ENCODE measurements at regions not wholly inside any gene's neighbourhood (a gene's known extent, or its start where the extent isn't known, plus 50 kb on each side); places are given as distances from the start of the nearest gene placed in this dataset.

DNA sequence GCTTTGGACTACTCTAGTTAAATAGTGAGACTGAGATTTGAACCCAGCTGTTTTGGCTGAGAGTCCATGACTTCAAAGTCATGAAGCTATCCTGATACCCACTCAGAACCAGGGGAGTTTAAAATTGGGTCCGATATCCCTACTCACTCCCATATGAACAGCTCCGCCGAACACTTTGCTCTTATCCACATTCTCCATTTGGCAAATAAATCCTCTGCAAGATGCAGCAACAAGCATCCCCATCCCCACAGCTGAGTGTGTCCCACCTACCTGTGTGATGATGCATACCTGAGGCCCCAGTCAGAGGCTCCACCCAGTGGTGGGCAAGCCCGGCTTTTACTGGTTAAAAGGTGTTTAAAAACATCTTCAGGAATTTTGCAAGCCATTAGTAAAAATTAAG is 108.3 kb upstream of the SLC24A3 start (continued):
- TF ChIP-seq, protein P1, sequence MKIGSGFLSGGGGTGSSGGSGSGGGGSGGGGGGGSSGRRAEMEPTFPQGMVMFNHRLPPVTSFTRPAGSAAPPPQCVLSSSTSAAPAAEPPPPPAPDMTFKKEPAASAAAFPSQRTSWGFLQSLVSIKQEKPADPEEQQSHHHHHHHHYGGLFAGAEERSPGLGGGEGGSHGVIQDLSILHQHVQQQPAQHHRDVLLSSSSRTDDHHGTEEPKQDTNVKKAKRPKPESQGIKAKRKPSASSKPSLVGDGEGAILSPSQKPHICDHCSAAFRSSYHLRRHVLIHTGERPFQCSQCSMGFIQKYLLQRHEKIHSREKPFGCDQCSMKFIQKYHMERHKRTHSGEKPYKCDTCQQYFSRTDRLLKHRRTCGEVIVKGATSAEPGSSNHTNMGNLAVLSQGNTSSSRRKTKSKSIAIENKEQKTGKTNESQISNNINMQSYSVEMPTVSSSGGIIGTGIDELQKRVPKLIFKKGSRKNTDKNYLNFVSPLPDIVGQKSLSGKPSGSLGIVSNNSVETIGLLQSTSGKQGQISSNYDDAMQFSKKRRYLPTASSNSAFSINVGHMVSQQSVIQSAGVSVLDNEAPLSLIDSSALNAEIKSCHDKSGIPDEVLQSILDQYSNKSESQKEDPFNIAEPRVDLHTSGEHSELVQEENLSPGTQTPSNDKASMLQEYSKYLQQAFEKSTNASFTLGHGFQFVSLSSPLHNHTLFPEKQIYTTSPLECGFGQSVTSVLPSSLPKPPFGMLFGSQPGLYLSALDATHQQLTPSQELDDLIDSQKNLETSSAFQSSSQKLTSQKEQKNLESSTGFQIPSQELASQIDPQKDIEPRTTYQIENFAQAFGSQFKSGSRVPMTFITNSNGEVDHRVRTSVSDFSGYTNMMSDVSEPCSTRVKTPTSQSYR (CRISPR knock-in tag; IDR thresholded peaks at IDR 0.05) = no peak
- TF ChIP-seq, protein P2, sequence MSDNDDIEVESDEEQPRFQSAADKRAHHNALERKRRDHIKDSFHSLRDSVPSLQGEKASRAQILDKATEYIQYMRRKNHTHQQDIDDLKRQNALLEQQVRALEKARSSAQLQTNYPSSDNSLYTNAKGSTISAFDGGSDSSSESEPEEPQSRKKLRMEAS (CRISPR knock-in tag; IDR thresholded peaks at IDR 0.05) = no peak
- no peak for TF ChIP-seq ZNF232 (CRISPR knock-in tag; IDR thresholded peaks at IDR 0.05)
- TF ChIP-seq FOXJ3 (CRISPR knock-in tag; IDR thresholded peaks at IDR 0.05; ENCODE audit: borderline replicate concordance) = no peak

DNA sequence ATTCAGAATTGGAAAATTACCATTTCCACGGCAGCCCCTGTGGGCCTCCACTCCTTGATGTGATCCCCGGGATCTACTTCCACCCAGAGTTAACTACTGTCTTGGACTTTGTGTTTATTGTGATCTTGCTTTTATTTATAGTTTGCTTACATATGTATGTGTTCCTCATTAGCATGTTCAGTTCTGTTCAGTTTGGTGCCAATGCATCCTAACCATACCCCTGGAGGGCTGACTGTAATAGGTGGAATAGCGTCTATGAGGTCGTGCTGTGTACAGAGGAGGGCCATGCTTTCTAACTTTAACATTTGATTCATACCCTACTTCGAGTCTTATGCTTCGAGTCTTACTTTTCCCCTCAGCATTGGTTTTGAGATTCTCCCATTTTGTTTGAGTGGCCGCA is 104.3 kb upstream of the SLC24A3 start:
- ATAC-seq (no peak), DNase-seq (ENCODE audit: low spot score) (no peak)
- H3K4me1 Mint-ChIP-seq = no peaks in the 10 kb centered on the region
- ChIA-PET POLR2A (no interaction called here), CTCF (no interaction called here)
- H3K4me3 Mint-ChIP-seq = no peak overlapping the region
- TF ChIP-seq ZNF121 (CRISPR knock-in tag; IDR thresholded peaks at IDR 0.05) = no peak
- TF ChIP-seq ZNF396 (CRISPR knock-in tag; IDR thresholded peaks at IDR 0.05; ENCODE audit: borderline replicate concordance) = no peak
- TF ChIP-seq, protein P3, sequence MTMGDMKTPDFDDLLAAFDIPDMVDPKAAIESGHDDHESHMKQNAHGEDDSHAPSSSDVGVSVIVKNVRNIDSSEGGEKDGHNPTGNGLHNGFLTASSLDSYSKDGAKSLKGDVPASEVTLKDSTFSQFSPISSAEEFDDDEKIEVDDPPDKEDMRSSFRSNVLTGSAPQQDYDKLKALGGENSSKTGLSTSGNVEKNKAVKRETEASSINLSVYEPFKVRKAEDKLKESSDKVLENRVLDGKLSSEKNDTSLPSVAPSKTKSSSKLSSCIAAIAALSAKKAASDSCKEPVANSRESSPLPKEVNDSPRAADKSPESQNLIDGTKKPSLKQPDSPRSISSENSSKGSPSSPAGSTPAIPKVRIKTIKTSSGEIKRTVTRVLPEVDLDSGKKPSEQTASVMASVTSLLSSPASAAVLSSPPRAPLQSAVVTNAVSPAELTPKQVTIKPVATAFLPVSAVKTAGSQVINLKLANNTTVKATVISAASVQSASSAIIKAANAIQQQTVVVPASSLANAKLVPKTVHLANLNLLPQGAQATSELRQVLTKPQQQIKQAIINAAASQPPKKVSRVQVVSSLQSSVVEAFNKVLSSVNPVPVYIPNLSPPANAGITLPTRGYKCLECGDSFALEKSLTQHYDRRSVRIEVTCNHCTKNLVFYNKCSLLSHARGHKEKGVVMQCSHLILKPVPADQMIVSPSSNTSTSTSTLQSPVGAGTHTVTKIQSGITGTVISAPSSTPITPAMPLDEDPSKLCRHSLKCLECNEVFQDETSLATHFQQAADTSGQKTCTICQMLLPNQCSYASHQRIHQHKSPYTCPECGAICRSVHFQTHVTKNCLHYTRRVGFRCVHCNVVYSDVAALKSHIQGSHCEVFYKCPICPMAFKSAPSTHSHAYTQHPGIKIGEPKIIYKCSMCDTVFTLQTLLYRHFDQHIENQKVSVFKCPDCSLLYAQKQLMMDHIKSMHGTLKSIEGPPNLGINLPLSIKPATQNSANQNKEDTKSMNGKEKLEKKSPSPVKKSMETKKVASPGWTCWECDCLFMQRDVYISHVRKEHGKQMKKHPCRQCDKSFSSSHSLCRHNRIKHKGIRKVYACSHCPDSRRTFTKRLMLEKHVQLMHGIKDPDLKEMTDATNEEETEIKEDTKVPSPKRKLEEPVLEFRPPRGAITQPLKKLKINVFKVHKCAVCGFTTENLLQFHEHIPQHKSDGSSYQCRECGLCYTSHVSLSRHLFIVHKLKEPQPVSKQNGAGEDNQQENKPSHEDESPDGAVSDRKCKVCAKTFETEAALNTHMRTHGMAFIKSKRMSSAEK (CRISPR knock-in tag; IDR thresholded peaks at IDR 0.05; ENCODE audit: borderline replicate concordance) = no peak
- TF ChIP-seq, protein P4, sequence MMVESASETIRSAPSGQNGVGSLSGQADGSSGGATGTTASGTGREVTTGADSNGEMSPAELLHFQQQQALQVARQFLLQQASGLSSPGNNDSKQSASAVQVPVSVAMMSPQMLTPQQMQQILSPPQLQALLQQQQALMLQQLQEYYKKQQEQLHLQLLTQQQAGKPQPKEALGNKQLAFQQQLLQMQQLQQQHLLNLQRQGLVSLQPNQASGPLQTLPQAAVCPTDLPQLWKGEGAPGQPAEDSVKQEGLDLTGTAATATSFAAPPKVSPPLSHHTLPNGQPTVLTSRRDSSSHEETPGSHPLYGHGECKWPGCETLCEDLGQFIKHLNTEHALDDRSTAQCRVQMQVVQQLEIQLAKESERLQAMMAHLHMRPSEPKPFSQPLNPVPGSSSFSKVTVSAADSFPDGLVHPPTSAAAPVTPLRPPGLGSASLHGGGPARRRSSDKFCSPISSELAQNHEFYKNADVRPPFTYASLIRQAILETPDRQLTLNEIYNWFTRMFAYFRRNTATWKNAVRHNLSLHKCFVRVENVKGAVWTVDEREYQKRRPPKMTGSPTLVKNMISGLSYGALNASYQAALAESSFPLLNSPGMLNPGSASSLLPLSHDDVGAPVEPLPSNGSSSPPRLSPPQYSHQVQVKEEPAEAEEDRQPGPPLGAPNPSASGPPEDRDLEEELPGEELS (CRISPR knock-in tag; IDR thresholded peaks at IDR 0.05) = no peak
- peaks cover 33% of the 10 kb centered on the region for H3K9me3 Mint-ChIP-seq
- H3K36me3 Mint-ChIP-seq = peaks cover 14% of the 10 kb centered on the region
- no peak overlapping the region for H3K27ac Mint-ChIP-seq
- no peaks in the 10 kb centered on the region; the same call in 1 of the 2 replicates for H3K27me3 Mint-ChIP-seq (ENCODE audit: low read depth)

DNA sequence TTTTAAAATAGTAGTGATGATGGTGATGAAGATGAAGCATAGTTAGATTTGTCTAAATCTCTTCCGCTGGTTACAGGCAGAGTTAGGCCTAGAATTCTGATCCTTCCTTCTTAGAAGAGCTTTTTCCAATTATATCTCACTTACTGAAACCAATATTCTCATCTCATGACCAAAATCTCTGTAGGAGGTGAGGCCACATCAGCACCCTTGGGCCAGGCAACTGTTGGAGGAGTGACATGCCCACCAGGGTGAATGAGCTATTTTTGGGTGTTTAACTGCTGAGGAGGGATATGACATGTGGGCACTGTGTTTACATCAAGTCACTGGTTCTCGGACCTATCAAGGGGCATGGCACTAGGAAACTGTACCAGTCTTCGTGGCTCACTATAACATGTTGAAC is 102.2 kb upstream of the SLC24A3 start:
- Mint-ChIP-seq H3K27me3 (ENCODE audit: low read depth) (no peaks in the 10 kb centered on the region; the same call in 1 of the 2 replicates), H3K36me3 (peaks cover 14% of the 10 kb centered on the region), H3K9me3 (peaks cover 28% of the 10 kb centered on the region), H3K4me1 (no peaks in the 10 kb centered on the region), H3K4me3 (no peak overlapping the region), H3K27ac (no peak overlapping the region)
- CTCF ChIA-PET = interaction anchor here (1.6 kb wide), 1 partner anchor 37 kb away, joined by 5 read pairs; no protein-coding TSS in a partner anchor
- no peak for ATAC-seq
- no peak for DNase-seq (ENCODE audit: low spot score)
- POLR2A ChIA-PET = no interaction called here
- TF ChIP-seq CREB1 (CRISPR knock-in tag; IDR thresholded peaks at IDR 0.05) (no peak), SMAD3 (CRISPR knock-in tag; IDR thresholded peaks at IDR 0.05; ENCODE audit: borderline replicate concordance) (no peak), ZNF423 (CRISPR knock-in tag; IDR thresholded peaks at IDR 0.05) (no peak), GRHL2 (CRISPR knock-in tag; IDR thresholded peaks at IDR 0.05; ENCODE audit: insufficient replicate concordance, severe bottlenecking) (no peak), ZNF396 (CRISPR knock-in tag; IDR thresholded peaks at IDR 0.05; ENCODE audit: borderline replicate concordance) (no peak), GTF2I (CRISPR knock-in tag; conservative IDR thresholded peaks at IDR 0.05) (no peak), CREM (CRISPR knock-in tag; IDR thresholded peaks at IDR 0.05) (no peak)
- TF ChIP-seq, protein P5, sequence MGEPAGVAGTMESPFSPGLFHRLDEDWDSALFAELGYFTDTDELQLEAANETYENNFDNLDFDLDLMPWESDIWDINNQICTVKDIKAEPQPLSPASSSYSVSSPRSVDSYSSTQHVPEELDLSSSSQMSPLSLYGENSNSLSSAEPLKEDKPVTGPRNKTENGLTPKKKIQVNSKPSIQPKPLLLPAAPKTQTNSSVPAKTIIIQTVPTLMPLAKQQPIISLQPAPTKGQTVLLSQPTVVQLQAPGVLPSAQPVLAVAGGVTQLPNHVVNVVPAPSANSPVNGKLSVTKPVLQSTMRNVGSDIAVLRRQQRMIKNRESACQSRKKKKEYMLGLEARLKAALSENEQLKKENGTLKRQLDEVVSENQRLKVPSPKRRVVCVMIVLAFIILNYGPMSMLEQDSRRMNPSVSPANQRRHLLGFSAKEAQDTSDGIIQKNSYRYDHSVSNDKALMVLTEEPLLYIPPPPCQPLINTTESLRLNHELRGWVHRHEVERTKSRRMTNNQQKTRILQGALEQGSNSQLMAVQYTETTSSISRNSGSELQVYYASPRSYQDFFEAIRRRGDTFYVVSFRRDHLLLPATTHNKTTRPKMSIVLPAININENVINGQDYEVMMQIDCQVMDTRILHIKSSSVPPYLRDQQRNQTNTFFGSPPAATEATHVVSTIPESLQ (CRISPR knock-in tag; IDR thresholded peaks at IDR 0.05) = no peak
- TF ChIP-seq, protein P6, sequence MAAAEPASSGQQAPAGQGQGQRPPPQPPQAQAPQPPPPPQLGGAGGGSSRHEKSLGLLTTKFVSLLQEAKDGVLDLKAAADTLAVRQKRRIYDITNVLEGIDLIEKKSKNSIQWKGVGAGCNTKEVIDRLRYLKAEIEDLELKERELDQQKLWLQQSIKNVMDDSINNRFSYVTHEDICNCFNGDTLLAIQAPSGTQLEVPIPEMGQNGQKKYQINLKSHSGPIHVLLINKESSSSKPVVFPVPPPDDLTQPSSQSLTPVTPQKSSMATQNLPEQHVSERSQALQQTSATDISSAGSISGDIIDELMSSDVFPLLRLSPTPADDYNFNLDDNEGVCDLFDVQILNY (CRISPR knock-in tag; IDR thresholded peaks at IDR 0.05) = no peak
- TF ChIP-seq, protein P7, sequence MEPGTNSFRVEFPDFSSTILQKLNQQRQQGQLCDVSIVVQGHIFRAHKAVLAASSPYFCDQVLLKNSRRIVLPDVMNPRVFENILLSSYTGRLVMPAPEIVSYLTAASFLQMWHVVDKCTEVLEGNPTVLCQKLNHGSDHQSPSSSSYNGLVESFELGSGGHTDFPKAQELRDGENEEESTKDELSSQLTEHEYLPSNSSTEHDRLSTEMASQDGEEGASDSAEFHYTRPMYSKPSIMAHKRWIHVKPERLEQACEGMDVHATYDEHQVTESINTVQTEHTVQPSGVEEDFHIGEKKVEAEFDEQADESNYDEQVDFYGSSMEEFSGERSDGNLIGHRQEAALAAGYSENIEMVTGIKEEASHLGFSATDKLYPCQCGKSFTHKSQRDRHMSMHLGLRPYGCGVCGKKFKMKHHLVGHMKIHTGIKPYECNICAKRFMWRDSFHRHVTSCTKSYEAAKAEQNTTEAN (CRISPR knock-in tag; IDR thresholded peaks at IDR 0.05) = no peak
- TF ChIP-seq, protein P8, sequence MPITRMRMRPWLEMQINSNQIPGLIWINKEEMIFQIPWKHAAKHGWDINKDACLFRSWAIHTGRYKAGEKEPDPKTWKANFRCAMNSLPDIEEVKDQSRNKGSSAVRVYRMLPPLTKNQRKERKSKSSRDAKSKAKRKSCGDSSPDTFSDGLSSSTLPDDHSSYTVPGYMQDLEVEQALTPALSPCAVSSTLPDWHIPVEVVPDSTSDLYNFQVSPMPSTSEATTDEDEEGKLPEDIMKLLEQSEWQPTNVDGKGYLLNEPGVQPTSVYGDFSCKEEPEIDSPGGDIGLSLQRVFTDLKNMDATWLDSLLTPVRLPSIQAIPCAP (CRISPR knock-in tag; IDR thresholded peaks at IDR 0.05) = no peak

All from WTC11 (cell line).